Hepatocyte (in vitro differentiated cells): ENCODE measurements at regions not wholly inside any gene's neighbourhood (a gene's known extent, or its start where the extent isn't known, plus 50 kb on each side); places are given as distances from the start of the nearest gene placed in this dataset.

Source experiments
- EZH2 ChIP-seq: fragments of 200-600 bp; sonication (generic); IDR thresholded peaks from 2 replicates; pipeline ENCODE4 v1.6.1; 2016; ENCODE audit warnings: antibody characterized with exemption, mild to moderate bottlenecking, borderline replicate concordance
- TF ChIP-seq, protein P1 (sequence below): fragments of 200-600 bp; sonication (generic); IDR thresholded peaks from 2 replicates; pipeline ENCODE4 v1.5.1; 2016; ENCODE audit warnings: antibody characterized with exemption, mild to moderate bottlenecking; ENCODE audit not compliant: poor library complexity

GRCh38 chr13:67630640-67631039, 400.5 kb upstream of the PCDH9 start:
- no peak for TF ChIP-seq EZH2
- TF ChIP-seq, protein P1, sequence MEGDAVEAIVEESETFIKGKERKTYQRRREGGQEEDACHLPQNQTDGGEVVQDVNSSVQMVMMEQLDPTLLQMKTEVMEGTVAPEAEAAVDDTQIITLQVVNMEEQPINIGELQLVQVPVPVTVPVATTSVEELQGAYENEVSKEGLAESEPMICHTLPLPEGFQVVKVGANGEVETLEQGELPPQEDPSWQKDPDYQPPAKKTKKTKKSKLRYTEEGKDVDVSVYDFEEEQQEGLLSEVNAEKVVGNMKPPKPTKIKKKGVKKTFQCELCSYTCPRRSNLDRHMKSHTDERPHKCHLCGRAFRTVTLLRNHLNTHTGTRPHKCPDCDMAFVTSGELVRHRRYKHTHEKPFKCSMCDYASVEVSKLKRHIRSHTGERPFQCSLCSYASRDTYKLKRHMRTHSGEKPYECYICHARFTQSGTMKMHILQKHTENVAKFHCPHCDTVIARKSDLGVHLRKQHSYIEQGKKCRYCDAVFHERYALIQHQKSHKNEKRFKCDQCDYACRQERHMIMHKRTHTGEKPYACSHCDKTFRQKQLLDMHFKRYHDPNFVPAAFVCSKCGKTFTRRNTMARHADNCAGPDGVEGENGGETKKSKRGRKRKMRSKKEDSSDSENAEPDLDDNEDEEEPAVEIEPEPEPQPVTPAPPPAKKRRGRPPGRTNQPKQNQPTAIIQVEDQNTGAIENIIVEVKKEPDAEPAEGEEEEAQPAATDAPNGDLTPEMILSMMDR, result no peak
